ENCODE measurements at regions not wholly inside any gene's neighbourhood (a gene's known extent, or its start where the extent isn't known, plus 50 kb on each side); places are given as distances from the start of the nearest gene placed in this dataset.

DNA sequence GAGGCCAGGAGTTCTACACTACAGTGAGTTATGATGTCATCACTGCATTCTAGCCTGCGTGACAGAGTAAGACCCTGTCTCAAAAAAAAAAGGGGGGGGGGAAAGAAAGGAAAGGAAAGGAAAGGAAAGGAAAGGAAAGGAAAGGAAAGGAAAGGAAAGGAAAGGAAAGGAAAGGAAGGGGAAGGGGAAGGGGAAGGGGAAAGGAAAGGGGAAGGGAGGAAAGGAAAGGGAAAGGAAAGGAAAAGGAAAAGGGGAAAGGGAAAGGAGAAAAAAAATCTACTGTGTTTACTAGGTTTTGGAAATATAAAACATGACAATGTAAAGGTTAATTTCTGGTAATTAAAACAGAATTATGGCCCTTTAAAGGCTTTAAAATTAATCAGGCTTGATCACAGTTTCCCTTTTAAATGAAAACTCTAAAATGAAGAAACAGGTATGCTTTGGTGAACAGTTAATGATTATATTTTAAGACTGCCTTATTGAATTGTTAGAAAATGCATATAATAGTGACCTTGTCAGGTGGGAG, 131.9 kb upstream of the POU5F2 start:
- TF ChIP-seq GATA1 (IDR thresholded peaks at IDR 0.05; ENCODE audit: low read depth, low read length) (no peak), POLR2A (IDR thresholded peaks at IDR 0.05; ENCODE audit: low read length) (no peak)
- no peak for DNase-seq

DNA sequence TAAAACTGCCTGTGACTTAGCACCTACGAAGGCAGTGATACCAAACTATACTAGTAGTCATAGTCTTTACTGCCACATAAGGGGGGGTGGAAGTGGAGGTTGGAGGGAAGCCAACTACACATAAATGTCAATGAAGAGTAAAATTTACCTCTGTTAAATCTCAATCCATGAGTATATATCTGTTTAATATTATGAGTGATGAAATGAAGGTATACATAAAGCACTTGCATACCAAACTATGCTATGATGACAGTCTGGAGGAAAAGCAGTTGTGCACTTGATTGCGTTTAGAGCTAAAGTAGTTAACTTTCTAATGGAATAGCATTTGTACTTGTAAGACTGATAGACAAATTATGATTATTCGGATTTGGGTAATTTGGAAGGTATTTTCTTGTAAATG, 129.2 kb upstream of the POU5F2 start:
- DNase-seq, result no peak
- TF ChIP-seq GATA1 (IDR thresholded peaks at IDR 0.05; ENCODE audit: low read depth, low read length) (no peak), POLR2A (IDR thresholded peaks at IDR 0.05; ENCODE audit: low read length) (no peak)

DNA sequence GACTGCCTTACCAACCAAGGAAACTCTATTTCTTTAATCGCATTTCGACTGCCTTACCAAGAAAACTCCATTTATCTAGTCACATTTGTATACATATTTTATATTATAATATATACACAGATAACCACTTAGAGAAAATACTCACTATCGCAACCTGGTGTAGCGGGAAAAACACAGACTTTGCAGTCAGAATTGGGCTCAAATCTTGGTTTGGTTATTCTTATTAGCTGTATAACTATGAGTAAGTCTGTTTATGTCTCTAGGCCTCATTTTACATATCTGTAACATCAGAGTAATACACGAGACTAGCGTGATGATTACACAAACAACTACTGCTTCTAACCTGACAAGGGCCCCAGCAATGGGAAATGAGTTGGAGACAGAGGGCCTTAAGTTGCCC, 127.5 kb upstream of the POU5F2 start:
- DNase-seq, result no peak
- TF ChIP-seq GATA1 (IDR thresholded peaks at IDR 0.05; ENCODE audit: low read depth, low read length) (no peak), POLR2A (IDR thresholded peaks at IDR 0.05; ENCODE audit: low read length) (no peak)

DNA sequence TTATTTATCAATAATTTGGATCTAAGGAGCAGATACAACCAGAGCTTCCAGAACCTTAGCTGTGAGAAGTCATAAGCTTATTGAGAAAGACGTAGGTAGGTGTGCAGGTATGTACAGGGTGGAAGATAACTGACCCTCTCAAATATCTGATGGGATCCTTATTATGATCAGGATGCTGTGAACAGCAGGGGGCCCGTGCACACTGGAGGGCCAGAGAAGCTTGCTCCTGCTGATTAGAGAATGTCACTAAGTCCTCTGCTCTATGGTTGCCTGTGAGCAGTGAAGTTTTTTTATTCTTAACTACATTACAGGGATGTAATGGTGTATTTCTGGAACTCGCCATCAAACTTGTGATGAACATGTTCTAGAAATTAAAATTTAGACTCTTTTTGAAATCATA, 108.9 kb upstream of the POU5F2 start:
- no peak for DNase-seq
- TF ChIP-seq POLR2A (IDR thresholded peaks at IDR 0.05; ENCODE audit: low read length) (no peak), GATA1 (IDR thresholded peaks at IDR 0.05; ENCODE audit: low read depth, low read length) (no peak)

DNA sequence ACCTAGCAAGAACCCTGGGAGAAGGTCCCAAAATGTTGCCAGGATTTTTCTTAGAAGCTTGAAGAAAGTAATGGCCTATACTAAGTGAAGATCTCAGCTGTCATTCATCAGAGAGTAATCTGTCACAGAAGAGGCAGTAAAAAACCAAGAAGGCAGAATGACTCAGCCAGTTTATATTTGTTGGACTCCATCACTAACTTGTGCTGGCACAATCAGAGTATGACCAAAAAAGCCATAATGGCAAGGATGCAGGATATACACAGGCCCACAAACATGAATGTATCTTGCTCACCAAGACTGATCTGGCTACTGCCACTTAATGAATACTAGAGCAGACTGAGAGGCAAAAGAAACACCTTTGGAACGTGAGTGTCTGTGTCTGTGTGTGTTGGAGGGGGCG, 104.0 kb upstream of the POU5F2 start:
- no peak for DNase-seq
- TF ChIP-seq GATA1 (IDR thresholded peaks at IDR 0.05; ENCODE audit: low read depth, low read length) (no peak), POLR2A (IDR thresholded peaks at IDR 0.05; ENCODE audit: low read length) (no peak)

DNA sequence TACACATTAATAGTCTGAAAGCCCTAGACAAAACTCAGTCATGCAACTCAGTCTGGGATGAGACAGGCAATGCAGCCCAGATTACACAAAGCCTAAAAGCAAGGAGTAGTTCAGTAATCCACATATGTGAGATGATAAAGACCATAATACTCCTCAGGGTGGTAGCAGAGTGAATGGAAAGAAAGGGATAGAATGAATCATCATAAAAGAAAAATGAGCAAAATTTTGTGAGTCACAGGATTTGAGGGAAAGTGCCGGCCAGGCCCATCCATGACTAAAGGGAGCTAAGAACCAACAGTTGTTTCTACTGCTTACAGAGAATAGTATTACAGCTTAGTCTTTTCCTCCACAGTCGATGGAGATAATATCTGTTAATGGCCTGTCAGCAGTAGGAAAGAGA, 90.0 kb upstream of the POU5F2 start:
- no peak for TF ChIP-seq GATA1 (IDR thresholded peaks at IDR 0.05; ENCODE audit: low read depth, low read length)
- TF ChIP-seq POLR2A (IDR thresholded peaks at IDR 0.05; ENCODE audit: low read length), result no peak
- DNase-seq, result no peak

DNA sequence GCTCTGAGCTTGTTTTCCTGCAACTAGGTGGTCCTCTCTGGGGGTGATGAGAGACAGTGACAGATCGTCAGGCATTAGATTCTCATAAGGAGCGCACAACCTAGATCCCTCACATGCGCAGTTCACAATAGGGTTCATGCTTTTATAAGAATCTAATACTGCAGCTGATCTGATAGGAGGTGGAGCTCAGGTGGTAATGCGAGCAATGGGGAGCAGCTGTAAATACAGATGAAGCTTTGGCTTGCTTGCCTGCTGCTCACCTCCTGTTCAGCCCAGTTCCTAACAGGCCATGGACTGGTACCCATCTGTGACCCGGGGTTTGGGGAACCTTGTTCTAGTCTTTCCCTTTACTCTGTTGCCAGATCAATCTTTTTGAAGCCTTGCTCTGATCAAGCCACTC, 89.5 kb upstream of the POU5F2 start:
- no peak for TF ChIP-seq GATA1 (IDR thresholded peaks at IDR 0.05; ENCODE audit: low read depth, low read length)
- TF ChIP-seq POLR2A (IDR thresholded peaks at IDR 0.05; ENCODE audit: low read length), result no peak
- no peak for DNase-seq

DNA sequence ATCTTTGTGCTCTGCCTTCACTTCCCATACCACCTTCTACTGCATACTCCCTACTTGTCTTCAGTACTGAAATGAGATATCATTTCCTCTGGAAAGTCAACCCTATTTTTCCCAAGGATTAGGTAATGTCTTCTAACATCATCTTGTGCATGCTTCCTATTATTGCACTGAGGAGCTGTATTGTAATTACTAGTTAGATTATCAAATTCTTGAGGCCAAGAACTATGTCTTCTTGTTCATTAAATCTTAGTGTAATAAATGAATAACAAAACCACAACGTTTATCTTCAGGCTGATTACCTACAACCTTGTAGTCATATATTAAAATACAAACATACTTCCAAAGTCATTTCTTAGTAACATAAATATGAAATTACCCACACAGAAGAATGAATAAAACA, 87.9 kb upstream of the POU5F2 start:
- no peak for DNase-seq
- TF ChIP-seq POLR2A (IDR thresholded peaks at IDR 0.05; ENCODE audit: low read length), result no peak
- TF ChIP-seq GATA1 (IDR thresholded peaks at IDR 0.05; ENCODE audit: low read depth, low read length), result no peak

DNA sequence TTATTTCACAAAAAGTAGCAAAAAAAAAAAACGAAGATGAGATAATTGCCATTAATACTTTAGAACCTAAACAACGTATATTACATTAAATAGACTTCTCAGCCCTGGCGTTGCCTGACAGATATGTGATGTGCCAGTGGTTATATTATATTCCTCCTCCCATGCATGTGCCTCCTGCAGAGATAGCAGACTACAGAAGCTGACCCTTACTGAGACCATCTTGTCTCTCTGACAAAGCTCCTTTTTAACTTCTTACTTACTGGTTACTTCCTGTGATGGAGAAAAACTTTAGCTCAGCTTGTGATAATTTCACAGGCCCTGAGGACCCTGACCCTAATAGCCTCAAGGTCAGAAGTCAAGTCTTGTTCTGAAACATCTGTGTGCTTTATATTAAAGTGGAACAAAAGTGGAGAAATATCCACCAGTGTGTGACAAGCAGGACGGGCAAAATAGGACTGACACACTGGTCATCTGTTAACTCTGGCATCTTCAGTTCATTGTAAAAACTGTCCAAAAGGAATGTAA, 80.6 kb upstream of the POU5F2 start:
- TF ChIP-seq GATA1 (IDR thresholded peaks at IDR 0.05; ENCODE audit: low read depth, low read length) (no peak), POLR2A (IDR thresholded peaks at IDR 0.05; ENCODE audit: low read length) (no peak)
- DNase-seq, result no peak

DNA sequence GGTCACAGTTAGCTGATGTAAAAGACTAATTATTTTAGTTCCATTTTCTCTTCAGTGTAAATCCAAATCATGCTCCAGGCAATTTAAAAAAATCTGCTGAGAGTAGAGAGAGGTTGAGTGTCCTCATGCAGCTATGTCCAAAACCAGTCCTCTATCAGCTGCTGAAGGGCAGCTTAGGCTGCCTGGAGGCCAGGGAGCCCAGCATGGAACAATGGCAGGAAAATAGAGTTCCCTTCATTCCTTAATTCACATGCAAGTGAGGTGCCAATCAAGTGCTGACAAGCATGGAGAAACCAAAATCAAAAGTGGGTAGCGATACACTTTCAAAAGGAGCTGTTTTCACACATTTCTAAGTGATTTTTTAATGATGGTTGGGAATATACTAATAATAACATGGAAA, 78.3 kb upstream of the POU5F2 start:
- DNase-seq, result no peak
- TF ChIP-seq POLR2A (IDR thresholded peaks at IDR 0.05; ENCODE audit: low read length), result no peak

DNA sequence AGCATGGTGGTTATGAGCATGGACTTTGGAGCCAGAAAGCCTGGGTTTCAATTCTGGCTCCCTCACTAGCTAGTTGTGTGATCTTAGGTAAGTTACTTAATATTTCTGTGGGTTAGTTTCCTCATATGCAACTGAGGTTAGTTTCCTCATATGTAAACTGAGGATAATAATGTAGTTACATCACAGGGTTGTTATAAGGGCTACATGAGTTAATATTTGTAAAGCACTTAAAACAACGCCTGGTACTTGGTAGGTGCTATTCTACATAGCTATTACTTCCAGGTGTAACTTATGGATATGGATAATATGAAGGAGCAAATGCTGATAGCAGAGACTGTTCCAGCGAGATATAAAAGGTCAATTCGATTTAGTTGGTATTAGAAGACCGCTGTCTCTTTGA, 69.4 kb upstream of the POU5F2 start:
- DNase-seq, result no peak
- TF ChIP-seq GATA1 (IDR thresholded peaks at IDR 0.05; ENCODE audit: low read depth, low read length) (no peak), POLR2A (IDR thresholded peaks at IDR 0.05; ENCODE audit: low read length) (no peak)

DNA sequence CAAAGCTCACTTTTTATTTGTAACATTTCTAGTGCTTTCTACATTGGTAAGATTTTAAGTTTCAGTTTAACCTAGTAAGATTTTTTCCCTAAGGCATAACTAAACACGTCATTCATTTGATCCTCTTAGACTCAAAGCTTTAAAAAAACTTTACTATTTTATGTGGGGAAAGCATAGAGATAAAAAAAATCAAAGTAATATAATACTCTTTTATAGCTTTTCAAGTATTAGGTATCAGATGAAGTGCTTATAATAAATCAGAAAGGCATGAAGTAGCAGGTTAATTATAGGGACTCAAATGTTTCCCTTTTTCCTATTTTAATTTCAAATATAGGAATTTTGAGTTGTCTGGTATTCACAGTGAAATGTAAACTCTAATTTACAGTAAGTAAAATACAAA, 68.0 kb upstream of the POU5F2 start:
- TF ChIP-seq POLR2A (IDR thresholded peaks at IDR 0.05; ENCODE audit: low read length) (no peak), GATA1 (IDR thresholded peaks at IDR 0.05; ENCODE audit: low read depth, low read length) (no peak)
- no peak for DNase-seq

DNA sequence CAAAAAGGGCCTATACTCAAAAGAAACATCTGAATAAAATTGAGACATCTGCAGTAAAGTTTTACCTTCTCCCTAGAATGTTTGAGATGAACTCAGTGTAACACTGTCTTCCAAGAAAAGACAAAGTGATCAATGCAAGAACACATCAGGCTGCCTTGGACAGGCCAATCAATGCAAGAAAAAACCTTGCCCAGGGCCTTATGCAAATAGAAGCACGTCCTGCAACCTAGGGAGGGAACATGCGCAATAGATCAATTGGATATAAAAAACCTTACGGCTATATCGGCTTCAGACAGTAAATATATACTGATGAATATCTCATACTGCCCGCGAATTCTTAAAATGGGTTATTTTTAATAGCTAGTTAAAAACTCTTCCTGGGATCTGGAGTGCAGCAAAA, 66.4 kb upstream of the POU5F2 start:
- TF ChIP-seq GATA1 (IDR thresholded peaks at IDR 0.05; ENCODE audit: low read depth, low read length) (no peak), POLR2A (IDR thresholded peaks at IDR 0.05; ENCODE audit: low read length) (no peak)
- DNase-seq, result no peak

DNA sequence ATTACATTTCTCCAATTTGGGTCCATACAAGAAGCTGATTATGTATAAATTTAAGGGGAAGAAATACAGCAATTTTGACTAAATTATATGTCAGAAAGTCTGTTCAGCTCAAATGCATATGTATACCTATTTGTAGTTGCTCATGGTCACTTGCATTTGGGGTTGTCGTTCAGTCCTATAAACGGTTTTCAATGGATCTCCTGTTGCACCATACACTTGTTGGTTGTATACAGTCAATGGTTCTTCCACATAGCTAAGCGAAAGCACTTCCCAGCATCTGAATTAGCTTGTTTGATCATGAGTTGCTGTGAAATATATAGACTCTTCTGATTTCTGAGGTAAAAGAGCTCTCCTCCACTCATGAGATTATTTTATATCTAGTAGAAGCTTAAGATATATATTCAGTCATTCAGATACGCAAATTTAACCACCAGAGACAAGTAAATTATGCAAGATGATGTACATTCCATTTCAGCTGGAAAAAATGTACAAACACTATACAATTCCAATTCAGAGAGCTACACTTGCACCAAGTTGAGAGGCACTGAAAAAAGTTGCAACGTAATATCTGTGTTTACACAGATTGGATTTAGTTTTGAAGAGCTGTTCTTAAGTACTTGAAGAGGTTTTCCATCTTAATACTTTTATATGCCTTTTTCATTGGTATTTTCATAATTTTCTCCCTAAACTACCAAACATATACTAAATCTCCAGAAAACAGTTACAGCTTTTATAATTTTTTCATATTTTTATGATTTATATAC, 64.4 kb upstream of the POU5F2 start:
- TF ChIP-seq POLR2A (IDR thresholded peaks at IDR 0.05; ENCODE audit: low read length), result no peak
- no peak for TF ChIP-seq GATA1 (IDR thresholded peaks at IDR 0.05; ENCODE audit: low read depth, low read length)
- no peak for DNase-seq
